ENCODE measurements at regions not wholly inside any gene's neighbourhood (a gene's known extent, or its start where the extent isn't known, plus 50 kb on each side); places are given as distances from the start of the nearest gene placed in this dataset.
A peak's percentile ranks its signal among the peaks of the same experiment; 100 is the strongest.
"Not testable (repeated sequence)": the region's sequence is repeated elsewhere in the genome, so short reads cannot be mapped to it uniquely, and the experiment has no call there.

DNA sequence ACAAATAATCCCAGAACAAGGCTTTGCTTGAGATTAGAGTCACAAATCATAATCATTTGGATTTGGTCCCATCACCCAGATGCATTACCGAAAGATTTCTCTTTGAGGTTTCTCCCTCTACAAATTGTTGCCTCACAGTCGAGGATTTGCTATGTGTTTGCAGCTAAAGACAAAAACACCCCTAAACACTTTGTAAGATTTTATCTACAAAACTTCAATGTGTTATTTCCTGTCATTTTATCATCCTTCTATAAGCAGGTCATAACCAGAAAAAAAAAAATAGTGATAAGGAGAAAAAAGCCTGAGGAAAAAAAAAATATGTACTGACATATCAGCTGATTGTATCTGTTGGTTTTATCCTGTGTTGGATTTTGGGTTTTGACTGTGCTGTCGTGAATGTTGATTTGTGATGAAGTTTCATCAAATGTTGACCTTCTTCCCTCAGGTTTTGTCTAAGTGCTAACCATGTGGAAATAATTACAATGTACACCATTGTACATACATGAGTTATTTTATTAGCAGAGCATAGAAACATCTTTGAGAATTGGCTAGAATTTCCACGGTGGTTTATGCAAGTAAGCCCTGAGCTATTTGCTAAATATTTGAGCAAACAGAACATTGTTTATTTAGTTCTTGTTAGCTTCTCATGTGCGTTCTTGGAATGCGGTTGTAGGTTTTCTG is 274.4 kb downstream of the NEBL start:
- intact Hi-C loops (cut with DNase I) = loop anchor here (10.0 kb wide), 1 partner anchor 808 kb away; the partner anchor contains the start of gene PLXDC2
- no peak for ATAC-seq
- DNase-seq (ENCODE audit: missing footprints) = no peak

GRCh38 chr10:20620981-20621380 is 276.1 kb downstream of the NEBL start:
- DNase-seq (ENCODE audit: missing footprints) (no peak), ATAC-seq (no peak)
- intact Hi-C loops (cut with DNase I) = loop anchor here (10.0 kb wide), 1 partner anchor 806 kb away; the partner anchor contains the start of gene PLXDC2

- intact Hi-C loops (cut with DNase I) = no loop called here
- no peak for ATAC-seq
- no peak for DNase-seq (ENCODE audit: missing footprints)
These were observed 279.0 kb downstream of the NEBL start for GRCh38 chr10:20618011-20618547.

DNA sequence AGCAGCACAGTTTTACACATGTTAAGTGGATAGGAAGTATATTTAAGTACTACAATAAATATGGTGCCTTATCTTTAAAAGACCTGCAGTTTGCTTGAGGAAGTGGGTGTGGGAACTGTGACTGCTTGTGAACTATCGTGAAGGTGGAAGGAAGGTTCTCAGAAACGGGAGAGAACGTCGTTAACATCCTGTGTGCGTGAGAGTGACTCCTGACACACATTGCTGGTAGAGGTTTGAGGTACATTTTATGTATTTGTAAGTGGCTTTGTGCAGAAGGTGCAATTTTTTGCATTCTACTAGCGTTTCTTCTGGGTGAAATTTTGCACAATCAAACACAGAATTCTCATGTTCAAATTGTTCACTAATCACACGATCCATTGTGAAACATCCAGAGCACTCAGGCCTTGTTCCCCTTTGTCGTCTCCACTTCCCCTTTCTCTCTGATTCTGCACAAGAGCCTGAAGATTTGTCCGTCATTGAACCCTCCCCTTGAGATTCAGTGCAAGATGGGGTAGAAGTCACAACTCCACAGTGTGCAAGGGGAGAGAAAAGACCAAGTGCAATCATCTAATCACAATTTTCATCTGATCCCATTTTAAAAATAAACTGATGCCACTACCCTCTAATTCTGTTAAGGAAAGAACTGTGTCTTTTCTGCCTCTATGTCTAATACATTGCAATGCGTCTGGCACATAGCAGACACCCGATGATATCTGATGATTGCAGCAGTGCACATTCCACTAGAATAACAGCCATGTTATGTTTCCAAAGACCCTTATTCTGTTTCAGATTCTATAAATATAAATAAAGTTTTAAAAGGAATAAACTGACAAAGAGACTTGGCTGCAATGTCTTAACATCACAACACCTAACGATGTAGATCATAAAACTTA is 279.9 kb downstream of the NEBL start:
- ATAC-seq (no peak), DNase-seq (ENCODE audit: missing footprints) (no peak)
- intact Hi-C loops (cut with DNase I) = no loop called here

- ATAC-seq = no peak
- DNase-seq (ENCODE audit: missing footprints) = no peak
- intact Hi-C loops (cut with DNase I) = no loop called here
These were observed 280.9 kb downstream of the NEBL start for GRCh38 chr10:20616056-20616671.

DNA sequence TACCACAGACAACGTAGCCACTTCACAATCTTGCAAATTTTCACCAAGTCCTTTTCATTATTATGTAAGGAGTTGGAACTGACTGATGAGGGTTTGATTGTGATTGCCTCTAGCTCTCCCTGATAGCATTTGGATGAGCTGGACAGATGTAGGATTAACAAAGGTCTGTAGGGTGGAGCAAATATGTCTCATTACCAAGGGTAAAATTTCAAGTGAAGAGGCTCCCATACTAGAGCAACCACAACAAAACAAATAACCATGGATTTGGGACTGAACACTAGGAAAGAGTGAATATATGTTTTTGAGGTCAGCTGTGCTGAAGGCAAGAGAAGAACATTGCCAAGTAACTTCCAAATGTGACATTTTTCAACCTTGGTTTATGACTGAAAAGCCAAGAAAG is 281.7 kb downstream of the NEBL start:
- intact Hi-C loops (cut with DNase I) = no loop called here
- DNase-seq (ENCODE audit: missing footprints) (no peak), ATAC-seq (no peak)

- ATAC-seq (no peak), DNase-seq (ENCODE audit: missing footprints) (no peak)
- intact Hi-C loops (cut with DNase I) = no loop called here
These were observed 282.2 kb downstream of the NEBL start for GRCh38 chr10:20614911-20615310.

GRCh38 chr10:20608503-20608902 is 288.6 kb downstream of the NEBL start:
- intact Hi-C loops (cut with DNase I) = no loop called here
- no peak for DNase-seq (ENCODE audit: missing footprints)

GRCh38 chr10:20606985-20607384 is 290.1 kb downstream of the NEBL start:
- no peak for DNase-seq (ENCODE audit: missing footprints)
- no peak for ATAC-seq
- intact Hi-C loops (cut with DNase I) = no loop called here

More at GRCh38 chr10:20608503-20608902, 288.6 kb downstream of the NEBL start:
- no peak for ATAC-seq

GRCh38 chr10:20601941-20602461 is 295.1 kb downstream of the NEBL start:
- no peak for DNase-seq (ENCODE audit: missing footprints)
- intact Hi-C loops (cut with DNase I) = no loop called here

DNA sequence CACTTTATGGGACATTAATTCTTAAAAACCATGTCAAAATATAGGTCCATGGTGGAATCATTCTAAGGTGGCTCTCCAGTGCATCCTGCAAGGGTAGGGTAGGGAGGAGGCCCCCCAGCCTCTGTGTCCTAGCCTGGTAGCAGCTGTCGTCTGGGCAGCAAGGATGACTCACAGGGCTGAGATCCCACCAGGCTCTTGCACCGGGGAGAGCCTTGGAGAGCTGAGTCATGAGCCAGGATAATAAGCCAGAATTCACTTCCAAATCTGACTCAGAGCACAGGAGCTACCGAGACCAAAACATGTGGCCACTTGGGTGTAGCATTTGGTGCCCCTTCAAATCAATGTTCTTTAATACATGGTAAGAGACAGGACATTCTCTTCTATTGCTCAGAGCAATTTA is 298.5 kb downstream of the NEBL start:
- intact Hi-C loops (cut with DNase I) = no loop called here

More at GRCh38 chr10:20601941-20602461, 295.1 kb downstream of the NEBL start:
- no peak for ATAC-seq

GRCh38 chr10:20596911-20597310 is 300.2 kb downstream of the NEBL start:
- ATAC-seq (peak; percentile 56), DNase-seq (ENCODE audit: missing footprints) (no peak)
- intact Hi-C loops (cut with DNase I) = no loop called here

More for the DNA sequence above, 298.5 kb downstream of the NEBL start:
- peak; percentile 91 for ATAC-seq
- DNase-seq (ENCODE audit: missing footprints) = peak; percentile 78

- DNase-seq (ENCODE audit: missing footprints) = no peak
- intact Hi-C loops (cut with DNase I) = no loop called here
These were observed 300.9 kb downstream of the NEBL start for GRCh38 chr10:20596065-20596755.

GRCh38 chr10:20593649-20594048 is 303.5 kb downstream of the NEBL start:
- no peak for DNase-seq (ENCODE audit: missing footprints)
- intact Hi-C loops (cut with DNase I) = no loop called here
- ATAC-seq = no peak

More at GRCh38 chr10:20596065-20596755, 300.9 kb downstream of the NEBL start:
- ATAC-seq = no peak

DNA sequence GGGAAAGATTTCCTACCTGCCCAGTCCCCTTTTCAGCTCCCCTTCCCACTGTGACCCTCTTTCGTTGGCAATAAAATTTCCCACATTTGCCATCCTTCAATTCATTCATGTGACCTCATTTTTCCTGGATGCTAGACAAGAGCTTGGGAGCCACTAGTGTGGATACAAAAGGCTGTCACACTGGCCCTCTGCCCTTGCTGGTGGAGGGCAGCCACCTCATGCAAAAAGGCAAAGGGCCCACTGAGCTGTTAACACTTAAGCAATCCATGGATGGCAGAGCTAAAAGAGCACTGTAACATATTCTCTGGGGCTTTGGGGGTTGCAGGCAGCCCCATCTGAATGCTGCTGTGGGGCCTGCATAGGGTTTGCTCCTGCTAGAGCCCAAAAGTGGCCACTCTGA is 315.1 kb downstream of the NEBL start:
- no peak for DNase-seq (ENCODE audit: missing footprints)
- ATAC-seq = no peak
- intact Hi-C loops (cut with DNase I) = no loop called here

- intact Hi-C loops (cut with DNase I) = no loop called here
- no peak for ATAC-seq
These were observed 323.2 kb downstream of the NEBL start for GRCh38 chr10:20573924-20574323.

GRCh38 chr10:20555990-20556389 is 341.1 kb downstream of the NEBL start:
- ATAC-seq; DNase-seq (ENCODE audit: missing footprints); intact Hi-C loops (cut with DNase I): not testable (repeated sequence)

More at GRCh38 chr10:20573924-20574323, 323.2 kb downstream of the NEBL start:
- no peak for DNase-seq (ENCODE audit: missing footprints)

GRCh38 chr10:20552382-20552781 is 344.7 kb downstream of the NEBL start:
- DNase-seq (ENCODE audit: missing footprints) (no peak), ATAC-seq (no peak)
- intact Hi-C loops (cut with DNase I) = no loop called here
